SKM-1 (cell line): ENCODE measurements at regions not wholly inside any gene's neighbourhood (a gene's known extent, or its start where the extent isn't known, plus 50 kb on each side); places are given as distances from the start of the nearest gene placed in this dataset.
"Not testable (repeated sequence)": the region's sequence is repeated elsewhere in the genome, so short reads cannot be mapped to it uniquely, and the experiment has no call there.

Experiments used
- DNase-seq: peaks from one replicate; lab custom pipeline; 2025; ENCODE audit not compliant: unreplicated experiment; lab: John Stamatoyannopoulos, UW

DNA sequence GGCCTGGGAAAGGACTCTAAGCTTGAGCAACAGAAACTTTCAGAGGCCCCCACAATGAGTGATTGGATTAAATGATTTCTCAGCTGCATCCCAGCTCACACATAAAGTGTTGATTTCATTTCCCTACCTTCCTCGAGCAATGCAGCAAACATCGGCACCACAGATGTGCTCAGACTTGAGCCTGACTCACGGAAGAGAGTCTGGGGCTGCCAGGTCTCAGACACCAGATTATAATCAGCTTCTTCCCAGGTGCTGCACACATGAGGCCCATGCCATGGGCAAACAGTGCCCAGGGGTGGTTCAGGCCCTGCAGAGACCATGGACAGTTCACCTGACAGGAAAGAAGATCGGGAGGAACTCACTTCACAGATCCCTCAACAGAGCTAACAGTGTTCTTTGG, 226.6 kb upstream of the TENM4 start:
- DNase-seq: no peak

DNA sequence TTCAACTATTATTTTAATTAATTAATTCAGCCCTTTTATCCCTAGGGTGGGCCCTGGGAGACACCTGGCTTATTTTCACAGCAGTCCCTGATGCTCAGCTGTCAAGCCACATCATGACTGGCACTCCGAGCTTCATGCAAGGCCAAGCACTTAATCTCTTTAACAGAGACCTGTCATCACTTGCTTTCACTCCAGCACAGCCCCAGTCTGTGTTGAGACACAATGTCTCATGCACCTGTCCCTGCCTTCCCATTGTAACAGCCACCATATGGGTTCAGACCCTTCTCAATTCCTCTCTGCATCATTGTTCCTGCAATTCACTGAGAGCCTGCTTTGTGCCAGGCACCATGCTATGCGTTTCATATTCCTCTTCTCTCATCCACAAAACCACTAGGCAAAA, 222.2 kb upstream of the TENM4 start:
- DNase-seq: no peak

DNA sequence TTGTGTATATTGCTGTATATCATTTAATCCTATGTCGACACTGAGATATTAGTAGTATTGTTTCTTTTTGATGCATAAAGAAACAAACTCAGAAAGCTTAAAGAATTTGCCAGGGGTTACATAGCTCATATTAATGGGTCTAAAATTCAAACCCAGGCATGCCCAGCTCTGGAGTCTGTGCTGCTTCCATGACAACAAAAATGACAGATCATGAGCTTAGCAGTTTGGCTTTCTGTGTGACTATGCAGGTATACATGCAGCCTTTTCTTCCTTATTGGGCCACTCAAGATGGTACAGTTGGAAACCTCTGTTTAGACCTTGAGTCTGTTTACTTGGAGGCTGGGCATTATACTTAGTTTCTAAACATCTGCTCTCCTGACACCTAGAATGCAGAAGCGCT, 220.5 kb upstream of the TENM4 start:
- no peak for DNase-seq

DNA sequence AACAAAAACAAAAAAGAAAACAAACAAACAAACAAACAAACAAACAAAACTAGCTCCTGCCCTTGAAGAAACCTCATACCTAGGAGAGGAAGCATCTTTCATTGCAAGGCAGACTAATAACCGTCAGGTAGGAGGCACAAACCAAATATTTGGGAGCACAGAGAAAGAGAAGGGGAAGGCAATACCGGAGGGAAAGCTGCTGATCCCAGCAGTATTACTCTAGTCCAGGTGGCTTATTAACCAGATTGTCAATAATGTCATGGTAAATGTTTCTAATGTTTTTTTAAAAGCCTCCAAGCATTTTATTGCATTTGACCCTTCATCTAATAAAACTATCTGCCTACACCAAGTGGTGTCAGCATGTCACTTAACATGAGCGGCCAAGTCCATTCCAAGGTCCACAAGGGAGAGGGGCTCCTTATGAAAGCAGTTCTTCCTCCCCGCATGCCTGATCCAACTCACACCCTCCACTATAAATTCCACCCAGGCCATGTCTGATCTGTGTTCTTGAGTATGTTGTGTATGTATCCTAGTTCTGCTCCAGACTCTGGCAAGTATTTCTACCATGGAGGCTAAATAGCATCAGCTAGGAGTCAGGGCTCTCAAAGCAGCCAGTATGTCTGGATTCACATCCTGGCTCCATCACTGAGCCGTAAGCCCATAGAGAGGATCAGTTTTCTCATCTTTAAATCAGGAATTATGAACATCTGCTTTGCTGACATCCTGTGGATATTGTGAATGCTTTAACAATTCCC, 208.1 kb upstream of the TENM4 start:
- no peak for DNase-seq

DNA sequence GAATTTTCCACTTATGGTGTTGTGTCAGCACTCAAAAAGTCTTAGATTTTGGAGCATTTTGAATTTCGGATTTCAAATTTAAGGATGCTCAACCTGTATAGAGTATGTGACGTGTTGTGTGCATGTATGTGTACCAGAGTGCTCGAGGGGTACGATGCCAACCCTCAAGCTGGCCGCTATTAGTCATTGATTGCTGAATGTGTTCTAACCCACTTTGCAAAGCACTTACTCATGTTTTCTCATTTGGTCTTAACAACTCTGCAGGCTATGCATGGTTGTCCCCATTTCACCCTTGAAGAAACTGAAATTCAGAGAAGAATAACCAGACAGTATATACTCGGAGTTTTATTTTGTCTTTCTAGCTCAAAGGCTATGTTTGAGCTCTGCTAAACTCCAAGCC, 196.4 kb upstream of the TENM4 start:
- DNase-seq: no peak

DNA sequence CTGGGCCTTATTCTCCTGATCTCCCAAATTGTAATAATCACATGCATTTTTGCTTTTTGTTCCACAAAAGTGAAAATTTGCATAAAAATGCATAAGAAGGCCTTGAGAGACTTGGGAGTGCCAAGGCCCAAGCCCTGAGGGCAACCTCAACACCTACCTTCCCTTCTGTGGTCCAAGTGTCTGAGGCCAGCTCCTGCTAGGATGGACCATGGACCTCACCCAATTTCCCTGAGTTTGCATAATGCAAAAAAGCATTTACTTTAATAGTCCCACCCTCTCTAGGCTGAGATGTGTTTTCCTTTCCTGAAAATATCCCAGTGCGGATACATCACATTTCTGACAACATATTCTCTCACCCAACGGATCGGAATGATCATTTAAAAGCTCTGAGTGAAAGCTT, 194.1 kb upstream of the TENM4 start:
- no peak for DNase-seq

DNA sequence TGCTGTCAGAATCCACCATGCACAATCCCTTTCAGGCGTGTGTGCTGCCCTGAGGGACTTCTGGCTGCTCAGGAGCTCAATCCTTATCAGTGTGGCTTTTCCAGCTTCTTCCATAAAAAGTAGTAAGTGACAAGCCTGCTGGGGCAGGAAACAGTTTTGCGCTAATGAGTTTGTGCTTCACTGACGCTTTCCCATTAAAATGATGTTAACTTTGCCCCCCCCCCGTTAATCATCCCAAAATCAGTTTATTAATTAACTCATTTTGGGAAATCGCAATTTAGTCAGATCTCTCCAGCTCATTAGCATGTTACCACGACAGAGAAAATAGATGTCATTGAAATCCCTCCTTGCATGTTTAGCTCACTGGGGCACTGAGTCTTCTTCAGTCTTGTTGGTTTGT, 186.5 kb upstream of the TENM4 start:
- DNase-seq: no peak

DNA sequence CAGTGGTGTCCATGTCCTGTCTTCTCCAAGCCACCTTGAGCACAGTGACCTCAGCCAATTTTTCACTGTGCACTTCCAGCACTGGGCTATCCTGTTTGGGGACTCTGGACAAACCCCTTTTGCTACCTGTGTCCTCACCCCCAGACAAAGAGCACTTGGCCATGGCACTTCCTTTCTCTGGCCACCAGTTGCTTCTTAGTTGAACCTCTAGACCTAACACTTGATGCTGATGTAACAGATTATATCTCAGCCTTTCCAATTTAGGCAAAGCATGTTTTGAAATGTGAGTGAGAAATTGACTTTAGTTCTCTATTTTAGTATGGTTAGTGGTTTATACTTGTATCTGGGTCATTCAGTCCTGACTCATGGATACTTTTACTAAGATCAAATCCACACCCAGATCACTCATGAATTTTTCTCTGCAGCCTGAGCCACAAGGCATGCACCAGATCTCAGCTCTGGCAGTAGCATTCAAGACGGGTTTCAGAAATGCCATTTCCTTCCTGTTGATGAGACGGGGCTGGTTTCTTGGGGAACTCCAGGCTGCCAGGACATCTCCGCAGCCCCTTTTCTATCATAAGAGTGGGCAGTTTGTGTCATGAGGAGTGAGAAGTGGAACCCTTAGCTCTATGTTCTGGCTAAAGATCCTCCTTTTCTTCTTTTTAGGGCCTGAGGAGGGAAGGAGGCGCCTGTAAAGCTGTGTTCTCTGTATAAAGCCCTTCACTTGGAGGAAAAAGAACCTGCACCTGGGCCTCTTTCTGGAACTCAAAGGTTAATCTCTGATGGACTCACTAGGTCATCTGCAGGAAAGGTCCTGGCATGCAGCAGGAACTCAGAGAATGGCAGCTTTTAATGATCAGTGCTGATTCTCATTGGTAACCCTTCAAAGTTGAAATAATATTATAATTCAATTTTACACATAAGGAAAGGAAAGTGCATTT, 185.6 kb upstream of the TENM4 start:
- DNase-seq: no peak

DNA sequence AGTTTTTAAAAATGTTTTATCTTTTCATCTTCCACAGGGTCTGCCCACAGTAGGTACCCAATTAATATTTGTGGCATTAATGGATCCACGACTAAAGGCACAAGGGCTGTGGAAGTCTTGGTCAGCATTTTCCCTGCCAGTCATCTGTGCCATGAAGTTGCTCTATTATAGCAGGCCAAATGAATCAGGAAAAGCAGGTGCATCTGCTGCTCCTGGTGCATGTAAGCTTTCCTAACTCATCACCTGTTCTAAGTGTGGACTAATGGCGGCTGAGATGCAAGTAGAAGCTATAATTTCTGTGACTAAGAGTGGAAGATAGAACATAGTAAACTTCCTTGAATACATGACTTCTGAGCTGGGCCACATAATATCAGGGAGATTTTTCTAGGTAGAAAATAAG, 182.5 kb upstream of the TENM4 start:
- DNase-seq: no peak

DNA sequence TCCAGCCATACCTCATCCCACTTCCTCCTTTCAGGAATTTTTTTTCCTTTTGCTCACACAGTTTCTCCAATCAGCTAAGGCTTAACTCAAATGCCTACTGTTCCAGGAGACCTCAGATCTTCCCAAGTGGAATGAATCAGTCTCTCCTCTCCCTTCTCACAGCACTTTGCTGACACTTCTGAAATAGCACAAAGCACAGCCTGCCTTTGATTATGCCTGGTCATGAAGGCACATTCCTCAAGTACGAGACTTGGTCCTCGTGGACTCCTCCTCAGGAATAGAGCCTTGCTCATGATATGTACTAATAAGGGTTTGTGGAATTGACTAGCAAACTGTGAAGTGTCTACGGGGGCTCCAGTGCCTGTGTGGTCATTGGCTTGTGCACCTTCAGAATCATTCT, 176.7 kb upstream of the TENM4 start:
- no peak for DNase-seq

DNA sequence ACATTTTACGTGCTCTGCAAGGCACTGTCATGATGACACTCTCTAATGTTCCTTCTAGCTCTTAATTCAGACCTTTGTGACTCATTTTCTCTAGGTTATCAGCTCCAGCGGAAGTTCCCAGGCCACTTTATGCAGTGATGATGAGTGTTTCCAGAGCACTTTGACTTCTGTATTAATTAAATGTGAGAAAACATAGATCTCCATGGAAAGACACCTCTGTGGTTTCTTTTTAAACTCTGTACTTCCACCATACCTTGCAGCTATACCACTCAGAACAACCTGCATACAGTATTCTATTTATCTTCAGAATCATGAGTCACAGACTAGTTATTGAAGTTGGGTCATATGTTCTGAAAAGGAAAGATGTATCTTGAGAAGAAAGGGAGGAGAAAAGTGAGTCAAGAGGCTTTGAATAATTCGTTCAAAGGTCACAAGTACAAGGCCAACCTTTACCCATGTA, 175.6 kb upstream of the TENM4 start:
- DNase-seq: no peak

DNA sequence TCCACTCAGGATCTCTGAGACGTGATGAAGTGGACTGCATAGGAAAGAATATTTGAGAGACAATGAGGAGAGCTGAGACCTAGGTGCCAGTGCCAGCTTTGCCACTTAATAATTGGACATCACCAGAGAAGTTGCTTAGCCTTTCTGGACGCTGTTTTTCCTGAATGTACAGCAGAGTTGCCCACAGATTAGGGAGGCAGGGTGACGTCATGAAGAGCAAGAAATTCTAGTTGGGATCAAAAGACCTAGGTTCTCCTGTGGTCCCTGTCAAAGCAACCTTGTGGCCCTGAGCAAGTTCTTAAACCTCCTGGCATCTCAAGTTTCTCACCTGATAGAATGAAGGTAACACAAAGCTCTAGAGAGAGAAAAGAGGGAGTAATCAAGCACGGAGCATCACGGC, 174.6 kb upstream of the TENM4 start:
- DNase-seq: no peak

DNA sequence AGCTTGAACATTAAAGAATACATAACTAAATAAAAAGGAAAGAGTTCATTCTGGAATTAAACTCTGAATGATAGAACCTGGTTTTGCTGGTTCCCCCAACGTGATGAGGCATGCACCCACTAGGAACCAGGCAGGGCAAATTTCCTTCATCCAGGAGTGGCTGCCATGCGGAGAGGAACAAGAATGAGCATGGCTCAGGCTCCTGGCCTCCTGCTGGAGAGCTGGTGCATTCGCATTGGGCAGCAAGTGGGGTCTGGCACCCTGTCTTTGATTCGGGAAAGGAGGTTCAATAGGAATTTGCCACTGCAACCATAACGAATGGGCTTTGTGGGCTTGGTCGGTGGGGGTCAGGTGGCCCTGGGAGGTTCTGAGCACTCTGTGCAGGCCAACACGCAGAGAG, 169.8 kb upstream of the TENM4 start:
- DNase-seq: no peak

DNA sequence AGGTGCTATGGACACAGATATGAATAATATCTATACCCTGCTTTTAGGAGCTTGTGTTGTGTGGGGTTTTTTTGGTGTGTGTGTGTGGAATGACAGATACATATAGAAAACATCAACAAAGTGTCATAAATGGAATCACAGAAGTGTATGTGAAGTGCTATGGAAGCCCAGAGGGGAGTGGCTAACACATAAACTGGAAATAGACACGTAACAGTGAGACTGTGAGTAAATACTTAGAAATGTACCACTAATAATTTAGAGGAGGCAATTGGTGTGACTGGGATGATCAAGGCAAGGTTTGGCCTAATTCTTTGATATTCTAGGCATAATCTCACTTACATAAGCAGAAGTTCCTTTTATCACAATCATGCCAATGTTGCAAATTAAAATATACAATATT, 169.3 kb upstream of the TENM4 start:
- DNase-seq: no peak

DNA sequence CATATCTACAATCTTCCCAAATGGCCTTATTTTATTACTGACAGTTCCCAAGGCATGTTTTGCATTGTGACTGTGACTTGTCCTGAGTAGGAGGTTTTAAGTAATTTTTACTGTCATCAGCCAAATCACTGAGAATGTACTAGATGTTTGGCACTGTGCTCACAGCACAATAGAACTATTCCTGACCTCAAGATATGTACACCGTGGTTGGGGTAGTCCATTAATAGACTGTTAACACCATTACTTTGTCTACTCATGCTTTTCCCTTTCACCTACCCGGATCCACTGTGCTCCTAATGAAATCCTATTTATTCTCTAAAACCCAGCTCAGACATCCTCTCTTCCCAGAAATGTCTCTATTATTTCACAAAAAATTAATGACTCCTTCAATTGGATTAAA, 168.7 kb upstream of the TENM4 start:
- DNase-seq: no peak

DNA sequence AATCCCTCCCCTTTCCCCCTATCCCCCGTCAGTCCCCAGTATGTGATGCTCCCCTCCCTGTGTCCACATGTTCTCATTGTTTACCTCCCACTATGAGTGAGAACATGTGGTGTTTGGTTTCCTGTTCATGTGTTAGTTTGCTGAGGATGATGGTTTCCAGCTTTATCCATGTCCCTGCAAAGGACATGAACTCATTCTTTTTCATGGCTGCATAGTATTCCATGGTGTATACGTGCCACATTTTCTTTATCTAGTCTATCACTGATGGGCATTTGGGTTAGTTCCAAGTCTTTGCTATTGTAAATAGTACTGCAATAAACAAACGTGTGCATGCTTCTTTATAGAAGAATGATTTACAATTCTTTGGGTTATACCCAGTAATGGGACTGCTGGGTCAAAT, 165.6 kb upstream of the TENM4 start:
- DNase-seq: not testable (repeated sequence)

DNA sequence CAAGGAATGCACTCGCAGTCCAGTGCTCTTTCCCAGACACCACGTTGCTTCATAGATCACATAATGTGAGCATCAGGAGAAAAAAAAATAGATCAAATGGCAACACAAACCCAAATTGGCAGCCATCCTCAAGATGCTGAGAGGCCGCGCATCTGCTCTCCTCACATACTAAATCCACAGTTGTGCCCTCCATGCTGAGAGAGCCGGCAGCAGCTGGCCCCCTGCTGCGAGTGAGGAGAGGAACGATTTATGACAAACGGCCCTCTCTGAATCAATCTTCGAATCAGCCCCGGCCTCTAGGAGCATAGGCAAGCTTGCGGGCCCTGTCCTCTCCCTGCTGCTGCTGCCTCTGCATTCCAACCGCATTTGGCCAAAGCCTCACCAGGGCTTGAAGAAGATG, 159.9 kb upstream of the TENM4 start:
- DNase-seq: no peak

DNA sequence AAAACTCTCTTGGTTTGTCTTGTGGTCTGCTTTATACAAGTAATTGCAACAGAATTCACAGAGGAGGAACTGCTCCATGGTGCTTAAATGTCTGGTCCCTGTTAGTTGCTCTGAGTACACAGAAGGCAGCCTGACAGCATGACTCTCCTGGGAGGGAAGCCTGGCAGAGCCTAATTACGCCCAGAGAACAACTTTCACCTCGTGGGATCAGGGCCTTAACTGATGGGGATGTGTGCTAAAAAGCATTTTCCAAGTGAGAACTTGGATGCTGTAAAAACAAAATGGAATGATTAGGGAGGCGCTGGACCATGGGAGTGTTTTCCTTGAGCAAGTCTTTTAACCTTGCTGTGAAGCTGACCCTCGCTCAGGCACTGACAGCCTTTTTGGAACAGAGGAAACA, 154.0 kb upstream of the TENM4 start:
- no peak for DNase-seq

DNA sequence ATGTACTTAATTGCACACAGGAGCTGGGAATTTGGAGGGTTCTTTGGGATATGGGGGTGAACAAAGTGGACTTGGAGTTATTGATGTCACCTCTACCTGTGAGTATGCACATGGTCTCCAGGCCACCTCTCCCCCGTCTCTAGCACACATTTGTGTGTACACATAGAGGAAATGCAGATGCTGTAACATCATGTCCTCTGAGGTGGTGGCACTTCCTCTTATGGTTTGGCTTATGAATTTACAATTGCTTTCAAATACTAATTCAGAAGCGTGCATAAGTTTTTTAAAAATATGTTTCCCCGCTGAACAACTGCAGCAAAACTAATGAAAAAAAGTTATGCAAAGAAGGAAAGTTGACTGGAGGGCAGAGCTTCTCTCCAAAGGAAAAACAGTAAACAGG, 152.0 kb upstream of the TENM4 start:
- no peak for DNase-seq

DNA sequence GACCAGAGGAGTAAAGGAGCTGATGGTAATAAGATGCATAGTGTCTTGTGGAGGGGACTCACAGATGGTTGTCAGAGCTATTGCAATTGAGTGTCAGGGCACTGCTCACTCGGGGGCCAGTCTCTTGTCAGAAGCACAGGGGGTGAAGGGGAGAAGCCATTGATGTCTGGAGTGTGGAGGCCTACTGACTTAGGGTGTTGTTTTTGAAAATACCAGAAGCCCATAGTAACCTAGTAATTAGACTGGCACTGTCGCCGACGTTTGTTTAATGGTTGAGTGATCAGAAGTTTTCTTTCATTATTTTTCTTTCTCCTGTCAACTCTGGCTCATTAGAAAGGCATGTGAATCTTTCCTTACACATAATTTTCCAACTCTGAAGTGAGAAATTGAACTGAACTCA, 151.6 kb upstream of the TENM4 start:
- no peak for DNase-seq

DNA sequence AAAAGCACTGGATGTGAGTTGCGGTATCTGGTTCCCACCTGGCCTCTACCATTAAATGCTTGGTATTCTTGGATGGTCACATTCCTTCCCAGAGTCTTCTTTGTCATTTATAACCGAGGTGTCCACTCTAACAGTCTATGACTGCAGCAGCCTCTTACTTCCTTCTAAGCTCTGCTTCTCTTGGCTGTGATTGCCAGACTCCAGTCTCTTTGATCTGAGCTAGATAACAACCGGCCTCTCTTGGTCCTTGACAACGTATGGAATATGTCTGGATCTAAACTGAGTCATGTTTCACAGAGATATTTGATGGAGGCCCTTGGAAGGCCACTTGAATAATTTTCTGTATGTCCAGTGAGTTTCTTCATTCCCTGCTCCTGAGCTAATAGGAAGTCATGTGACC, 141.6 kb upstream of the TENM4 start:
- no peak for DNase-seq

DNA sequence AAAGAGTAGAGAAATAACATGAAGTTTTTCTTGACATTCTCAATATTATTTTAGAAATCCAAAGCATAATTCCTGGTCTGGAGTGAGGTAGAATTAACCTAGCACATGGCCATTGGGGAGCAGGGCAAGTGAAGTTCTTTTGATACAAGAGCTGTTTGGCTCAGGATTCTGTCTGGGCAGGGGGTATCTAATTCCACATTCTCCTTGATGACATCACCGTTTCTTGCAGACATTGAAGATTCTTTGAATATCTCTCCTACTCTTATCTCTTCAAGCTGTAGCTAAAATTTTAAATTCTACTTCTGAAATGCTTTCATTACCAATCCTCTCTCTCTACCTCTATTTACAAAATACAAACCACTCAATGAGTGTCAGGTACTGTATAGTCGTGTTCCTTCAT, 138.2 kb upstream of the TENM4 start:
- DNase-seq: no peak
